Left forelimb (tissue), 1 donor: ENCODE measurements at regions not wholly inside any gene's neighbourhood (a gene's known extent, or its start where the extent isn't known, plus 50 kb on each side); places are given as distances from the start of the nearest gene placed in this dataset.

Experiments
- DNase-seq: peaks from one replicate; pipeline ENCODE4 v3.0.0-alpha.2; 2018; ENCODE audit warnings: low spot score

DNA sequence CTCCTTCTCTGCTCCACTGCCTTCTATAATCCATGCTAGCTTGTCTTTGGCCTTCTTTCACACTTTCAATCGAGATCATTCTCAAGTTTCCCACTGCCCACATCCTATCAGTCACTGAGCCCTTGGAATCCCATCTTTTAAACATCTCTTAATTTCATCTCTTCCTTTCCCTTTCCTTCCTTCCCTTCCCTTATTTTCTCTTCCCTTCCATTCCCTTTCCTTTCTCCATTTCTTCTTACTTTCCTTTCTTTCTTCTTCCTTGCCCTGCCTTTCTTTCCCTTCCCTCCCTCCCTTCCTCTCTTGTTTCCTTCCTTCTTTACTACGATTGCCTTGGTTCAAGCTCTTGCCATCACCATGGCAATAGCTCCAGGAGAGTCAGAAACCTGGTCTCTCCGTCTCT is 183.8 kb downstream of the EMP1 start:
- no peak for DNase-seq

DNA sequence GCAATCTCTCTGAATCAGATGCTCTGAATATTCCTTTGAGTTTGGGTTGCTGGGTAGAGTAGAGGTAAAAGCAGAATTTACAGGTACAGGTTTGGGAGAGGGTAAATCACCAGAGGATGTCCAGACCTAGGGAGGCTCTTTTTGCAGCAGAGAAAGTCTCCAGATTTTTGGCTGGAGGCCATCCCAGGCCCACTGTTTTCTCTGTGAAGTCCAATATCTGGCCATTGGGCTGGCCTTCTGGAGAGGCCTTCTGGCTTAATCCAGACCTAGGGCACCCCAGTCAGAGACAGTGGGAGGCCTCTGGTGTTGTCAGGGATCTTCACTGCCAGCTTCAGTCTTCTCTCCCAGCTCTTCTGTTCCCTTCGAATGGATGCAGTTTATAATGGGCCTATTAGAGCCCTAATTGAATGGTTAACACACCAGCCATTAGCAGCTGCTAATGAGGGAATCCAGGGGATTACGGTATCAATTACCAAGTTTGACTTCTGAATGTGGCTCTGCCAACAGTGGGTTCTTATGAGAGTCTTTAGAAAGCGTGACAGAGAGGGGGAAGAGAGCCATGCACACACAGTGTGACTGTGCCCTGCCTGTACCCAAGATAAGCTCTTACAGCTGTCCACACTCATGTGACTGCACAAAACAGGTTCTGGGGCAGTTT is 183.1 kb downstream of the EMP1 start:
- no peak for DNase-seq

DNA sequence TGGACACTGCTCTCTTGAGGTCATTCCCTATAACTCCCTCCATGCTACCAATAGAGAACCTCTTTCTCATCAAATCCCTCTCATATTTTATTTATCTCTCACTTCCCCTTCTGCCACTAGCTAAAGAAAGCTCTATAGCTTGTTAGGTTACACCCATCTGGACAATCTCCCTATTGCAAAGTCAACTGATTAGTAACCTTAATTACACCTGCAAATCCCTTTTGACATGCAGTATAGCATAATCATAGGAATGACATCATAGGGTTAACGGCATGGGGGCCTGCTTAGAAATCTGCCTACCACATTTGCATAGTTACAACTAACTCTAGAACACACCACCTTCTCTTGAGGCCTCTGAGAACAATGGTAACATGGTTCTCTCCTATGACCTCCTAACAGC is 181.2 kb downstream of the EMP1 start:
- DNase-seq = no peak

DNA sequence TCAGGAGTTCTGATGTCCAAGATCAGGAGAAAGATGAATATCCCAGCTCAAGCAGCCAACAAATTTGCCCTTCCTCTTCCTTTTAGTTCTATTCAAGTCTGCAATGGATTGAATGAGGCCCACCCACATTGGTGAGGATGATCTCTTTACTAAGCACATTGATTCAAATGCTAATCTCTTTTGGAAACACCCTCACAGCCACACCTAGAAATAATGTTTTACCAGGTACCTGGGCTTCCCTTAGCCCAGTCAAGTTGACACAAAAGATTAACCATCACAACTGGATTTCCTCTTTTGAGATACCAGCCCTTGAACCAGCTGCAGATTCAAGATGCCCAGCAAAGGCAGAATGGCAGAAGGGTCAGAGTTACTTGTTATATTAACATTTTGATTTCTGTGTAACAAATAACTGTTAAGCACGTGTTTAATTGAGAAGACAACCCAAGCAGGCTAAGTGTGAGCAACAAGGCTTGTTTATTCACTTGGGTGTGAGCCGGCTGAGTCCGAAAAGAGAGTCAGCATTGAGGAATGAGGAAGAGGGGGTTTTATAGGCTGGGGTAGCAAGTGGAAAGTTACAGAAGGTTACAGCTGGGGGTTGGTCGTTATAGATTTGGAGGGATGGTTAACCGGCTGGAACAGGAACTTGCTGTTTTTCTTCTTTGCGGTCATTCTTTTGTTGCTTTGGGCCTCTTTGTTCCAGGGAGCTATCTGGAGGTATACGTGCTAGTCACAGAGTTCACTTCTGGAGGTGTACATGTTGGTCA is 180.3 kb downstream of the EMP1 start:
- no peak for DNase-seq

DNA sequence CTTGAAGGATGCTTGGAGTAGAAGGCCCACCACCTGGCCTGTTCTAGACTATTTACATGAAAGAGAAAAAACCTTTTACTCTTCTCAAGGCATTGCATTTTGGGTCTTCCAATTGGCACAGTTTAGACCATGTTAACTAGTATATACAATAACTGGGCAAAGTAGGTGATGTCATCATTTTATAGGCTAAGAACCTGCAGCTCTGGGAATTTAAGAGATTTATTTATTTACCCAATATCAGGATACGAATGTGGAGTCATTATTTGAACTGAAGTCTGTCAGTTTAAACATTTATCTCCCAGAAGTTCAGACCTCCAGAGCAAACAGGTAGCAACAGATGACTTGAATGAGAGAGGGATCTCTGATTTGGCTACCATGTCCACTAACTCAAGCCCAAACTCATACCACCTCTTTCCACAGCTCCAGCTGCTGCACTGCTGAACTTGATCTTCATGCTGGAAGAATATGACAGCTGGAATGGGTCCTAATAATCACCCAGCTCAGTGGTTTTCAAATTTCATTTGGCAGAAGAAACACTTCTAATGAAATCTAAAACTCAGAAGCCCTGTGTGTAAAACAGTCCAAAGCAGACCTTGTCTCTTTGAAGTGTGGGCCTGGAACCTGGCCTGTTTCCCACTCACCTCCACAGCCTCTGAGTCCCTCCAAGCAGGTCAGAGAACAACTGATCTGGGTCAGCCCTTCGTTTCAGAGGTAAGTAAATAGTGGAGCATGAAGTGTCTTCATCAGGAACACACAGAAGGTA is 179.2 kb downstream of the EMP1 start:
- DNase-seq = no peak

DNA sequence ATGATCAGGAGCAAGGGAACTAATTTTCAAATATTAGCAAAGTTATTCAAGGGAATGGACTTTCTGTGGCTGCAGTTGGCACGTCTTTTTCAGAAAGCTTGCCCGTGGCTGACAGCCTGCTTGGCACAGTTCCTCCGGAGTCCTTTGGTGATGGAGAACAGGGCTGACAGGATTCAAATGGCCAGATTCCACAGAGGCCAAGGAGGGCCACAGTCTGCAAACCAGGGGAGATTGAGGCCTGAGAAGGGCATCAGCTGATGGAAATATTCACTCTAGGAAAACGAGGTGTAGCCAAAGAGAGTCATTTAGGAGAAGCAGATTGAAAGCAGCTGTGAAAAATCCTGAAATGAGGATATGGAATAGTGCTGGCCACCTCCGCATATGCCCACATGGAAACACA is 178.3 kb downstream of the EMP1 start:
- DNase-seq = no peak

DNA sequence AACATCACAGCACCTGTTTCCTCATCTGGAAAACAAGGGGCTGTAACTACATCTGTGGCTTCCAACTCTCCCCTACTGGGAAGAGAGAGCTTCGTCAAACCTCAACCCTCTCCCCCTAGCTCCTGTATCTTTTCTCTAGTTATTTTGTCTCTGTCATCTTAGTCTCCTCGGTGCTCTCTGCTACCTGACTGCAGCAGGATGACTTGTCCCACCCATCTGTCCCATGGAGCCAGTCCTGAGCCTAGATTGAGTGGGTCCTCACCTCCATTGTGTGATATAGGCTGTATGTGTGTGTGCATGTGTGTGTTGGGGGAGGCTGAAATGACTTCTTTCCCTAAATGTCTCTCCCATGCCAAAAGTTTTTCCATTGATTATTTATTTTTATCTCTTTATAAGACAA is 177.3 kb downstream of the EMP1 start:
- DNase-seq = no peak

DNA sequence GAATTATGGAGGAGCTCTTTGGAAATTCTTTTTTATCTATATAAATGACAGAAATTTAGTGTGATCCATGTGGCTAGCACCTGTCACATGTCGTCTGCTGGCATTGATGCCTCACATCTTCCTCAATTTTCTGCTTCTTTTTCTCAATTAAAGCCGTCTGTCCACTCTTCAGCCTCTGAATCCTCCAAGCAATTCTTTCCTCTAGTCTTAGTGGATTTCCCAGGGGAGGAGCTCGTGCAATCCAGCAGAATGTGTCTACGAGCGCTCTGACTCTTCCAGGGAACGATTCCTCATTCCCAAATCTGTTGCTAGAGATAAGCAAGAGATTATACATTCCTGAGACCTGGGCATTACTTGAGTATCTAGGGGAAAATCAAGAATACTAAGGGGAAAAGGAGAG is 176.6 kb downstream of the EMP1 start:
- DNase-seq = no peak

DNA sequence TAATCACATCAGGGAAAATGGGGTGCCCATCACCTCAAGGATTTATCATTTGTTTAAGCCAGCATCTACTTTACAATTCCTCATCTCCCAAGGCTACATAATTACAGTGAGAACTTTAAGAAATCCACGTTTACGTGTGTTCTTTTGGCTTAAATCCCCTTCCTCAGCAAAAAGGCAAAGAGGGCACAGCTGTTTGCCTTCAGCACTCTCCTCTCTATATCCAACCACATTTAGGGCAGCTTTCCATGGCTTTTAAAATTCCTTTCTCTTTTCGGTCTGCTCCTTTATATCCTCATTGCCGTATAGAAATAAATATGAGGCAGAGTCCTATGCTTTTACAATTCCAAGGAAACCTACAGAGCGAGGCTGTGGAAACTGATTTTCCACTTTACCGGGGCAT is 175.9 kb downstream of the EMP1 start:
- DNase-seq = no peak

DNA sequence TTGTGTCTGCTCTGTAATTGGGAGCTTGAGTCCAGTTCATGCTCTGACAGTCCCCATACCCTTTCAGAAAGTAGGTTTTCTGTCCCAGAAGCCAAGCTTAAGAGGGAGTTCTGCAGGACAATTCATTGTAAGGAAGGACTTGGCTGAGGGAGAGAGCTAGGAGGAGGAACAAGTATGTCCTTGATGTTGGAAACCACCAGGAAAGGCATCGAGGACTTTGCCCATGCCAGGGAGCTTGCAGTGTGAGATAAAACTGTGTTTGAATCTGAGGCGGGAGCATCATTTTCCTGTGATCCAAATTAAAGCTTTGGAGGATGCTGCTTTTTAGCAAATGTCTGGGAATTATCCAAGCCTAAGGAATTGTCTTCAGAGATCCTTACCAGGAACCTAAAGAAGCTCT is 175.3 kb downstream of the EMP1 start:
- DNase-seq = no peak

DNA sequence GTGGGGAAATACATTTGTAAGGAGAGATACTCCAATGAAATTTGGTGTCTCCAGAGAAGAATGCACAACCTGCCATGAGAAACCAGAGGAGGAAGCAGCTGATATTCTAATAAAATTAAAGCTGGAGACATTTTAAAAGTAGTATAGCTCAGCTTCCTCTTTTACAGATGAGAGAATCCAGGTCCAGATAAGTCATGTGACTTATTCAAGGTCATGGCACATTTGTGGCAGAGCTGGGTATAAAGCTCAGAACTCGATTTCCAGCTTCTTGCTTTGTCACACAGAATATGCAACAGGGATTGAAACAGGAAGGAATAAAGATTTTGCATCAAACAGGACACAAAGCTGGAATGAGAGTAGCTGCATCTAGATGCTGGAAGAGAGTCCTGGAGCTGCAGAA is 174.8 kb downstream of the EMP1 start:
- DNase-seq = no peak

DNA sequence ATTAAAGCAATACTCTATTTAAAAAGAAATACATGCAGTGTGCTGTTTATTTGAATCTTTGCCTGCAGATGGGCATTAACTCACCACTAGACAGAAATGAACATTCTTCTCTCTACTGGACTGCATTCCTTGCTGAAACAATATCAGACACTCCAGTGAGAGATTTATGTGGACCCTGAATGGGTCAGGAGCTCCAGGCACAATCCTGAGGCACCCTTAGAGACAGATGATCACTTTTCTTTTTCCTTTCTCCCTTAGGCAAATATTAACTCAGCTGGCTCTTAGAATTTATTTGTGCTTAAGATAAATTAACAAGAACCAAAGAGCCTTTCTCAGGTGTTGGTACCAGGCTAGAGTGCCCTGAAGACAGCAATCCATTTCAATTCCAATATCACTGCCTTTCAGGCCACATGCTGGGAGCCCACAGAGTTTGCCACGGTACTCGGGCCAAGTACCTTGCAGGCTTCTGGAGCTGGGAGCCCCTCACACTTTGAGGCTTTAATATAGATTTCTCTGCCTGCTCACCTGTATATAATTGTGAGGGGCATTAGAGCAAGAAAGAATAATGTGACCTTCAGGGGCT is 173.0 kb downstream of the EMP1 start:
- DNase-seq = no peak

DNA sequence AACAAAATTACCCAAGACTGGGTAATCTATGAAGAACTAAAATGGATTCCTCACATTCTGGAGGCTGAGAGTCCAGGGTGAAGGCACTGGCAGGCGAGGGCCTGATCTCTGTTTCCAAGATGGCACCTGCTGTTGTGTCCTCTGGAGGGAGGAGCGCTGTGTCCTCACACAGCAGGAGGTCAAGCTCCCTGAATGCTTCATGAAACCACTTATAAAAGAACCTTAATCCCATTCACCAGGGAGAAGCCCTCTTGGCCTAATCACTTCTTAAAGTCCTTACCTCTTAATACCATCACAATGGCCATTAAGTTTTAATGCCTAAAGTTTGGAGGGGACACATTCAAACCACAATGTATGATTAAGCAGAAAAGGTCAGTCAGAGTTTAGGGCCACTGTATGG is 172.4 kb downstream of the EMP1 start:
- no peak for DNase-seq

DNA sequence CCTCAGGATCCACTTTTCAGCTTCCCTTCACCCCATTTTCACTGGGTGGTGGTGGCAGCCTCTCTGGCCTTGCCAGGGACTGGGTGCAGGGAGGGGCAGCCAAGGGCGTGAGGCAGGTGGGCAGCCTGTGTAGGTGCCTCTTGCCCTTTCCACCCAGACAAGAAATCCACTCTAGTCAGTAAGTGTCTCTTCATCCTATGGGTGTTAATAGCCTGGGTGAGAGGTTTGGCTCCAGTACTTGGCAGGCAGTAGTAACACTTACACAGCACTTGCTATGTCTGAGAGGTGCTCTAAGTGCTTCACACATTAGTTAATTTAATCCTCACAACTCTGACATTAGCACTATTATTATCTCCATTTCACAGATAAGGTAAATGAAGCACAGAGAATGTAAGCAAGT is 171.9 kb downstream of the EMP1 start:
- no peak for DNase-seq

DNA sequence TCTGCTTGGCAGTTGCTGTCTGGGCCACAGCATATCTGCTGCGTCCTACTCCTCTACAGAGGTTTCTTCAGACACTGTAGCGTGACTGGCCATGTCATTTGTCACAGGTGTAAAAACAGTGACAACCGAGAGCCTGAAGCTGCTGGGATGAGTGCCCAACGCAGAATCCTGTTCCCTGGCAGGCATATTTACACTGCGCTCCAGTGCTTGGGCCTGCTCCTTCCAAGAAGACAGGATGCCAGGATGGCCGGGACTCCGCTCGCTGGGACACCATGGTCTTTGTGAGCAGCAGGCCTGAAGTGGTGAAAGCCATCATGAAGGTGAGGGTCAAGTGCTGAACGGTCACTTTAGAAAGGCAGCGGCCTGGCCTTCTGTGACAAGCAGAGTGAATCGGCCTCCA is 171.4 kb downstream of the EMP1 start:
- no peak for DNase-seq

DNA sequence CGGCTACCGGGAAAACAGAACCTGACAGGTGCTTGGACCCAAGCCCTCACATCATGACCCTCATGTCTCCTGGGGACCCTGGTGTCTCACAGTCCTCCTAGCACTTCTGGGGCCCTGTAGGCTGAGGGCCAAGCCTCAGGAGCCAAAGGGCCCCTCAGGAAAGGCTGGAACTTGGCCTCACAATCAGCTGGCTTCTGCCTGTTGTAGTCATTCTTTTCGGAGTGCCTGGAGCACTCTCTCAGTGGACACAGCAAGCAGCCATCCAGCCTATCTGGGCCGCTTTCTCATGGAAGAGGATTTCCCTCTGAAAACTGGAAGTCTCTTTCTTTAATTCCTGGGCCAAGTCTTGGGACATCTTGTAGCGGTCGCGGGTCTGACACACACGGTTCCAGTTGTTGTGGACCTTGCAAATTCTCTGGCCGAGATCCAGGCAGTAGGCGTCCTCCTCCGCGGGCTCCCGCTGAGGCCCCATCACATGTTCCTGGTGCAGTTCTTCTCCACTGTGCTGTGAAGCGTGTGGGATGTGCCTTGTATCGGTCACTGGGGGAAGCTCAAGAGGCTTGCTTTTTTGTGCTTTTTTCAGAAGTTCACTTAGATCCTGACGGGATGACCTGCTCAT is 169.3 kb downstream of the EMP1 start:
- no peak for DNase-seq

DNA sequence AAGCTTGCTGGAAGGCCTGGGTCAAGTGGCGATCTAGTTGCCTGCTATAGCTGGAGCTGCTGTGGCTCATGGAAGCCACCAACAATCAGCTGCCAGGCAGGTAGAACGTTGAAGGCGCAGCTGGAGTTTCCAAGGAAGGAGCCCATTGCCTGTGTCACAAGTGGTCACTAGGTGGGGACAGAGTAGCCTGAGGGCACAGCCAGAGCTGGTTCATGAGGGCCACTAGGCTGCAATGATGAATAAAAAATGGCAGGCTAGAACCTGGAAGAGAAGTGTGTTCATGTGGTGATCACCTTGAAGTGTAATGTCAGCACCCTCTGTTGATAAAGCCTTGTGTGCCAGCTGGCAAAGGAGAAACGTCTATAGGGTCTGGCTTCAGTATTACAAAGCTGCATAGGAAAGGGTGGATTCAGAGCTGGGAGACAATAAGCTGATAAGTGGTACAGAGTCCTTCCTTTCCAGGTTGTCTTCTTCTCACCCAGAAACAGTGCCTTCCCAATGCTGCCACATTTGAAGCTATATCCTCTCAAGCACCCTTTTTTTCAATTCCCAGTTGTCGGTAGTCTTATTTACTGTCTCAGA is 165.8 kb downstream of the EMP1 start:
- no peak for DNase-seq

DNA sequence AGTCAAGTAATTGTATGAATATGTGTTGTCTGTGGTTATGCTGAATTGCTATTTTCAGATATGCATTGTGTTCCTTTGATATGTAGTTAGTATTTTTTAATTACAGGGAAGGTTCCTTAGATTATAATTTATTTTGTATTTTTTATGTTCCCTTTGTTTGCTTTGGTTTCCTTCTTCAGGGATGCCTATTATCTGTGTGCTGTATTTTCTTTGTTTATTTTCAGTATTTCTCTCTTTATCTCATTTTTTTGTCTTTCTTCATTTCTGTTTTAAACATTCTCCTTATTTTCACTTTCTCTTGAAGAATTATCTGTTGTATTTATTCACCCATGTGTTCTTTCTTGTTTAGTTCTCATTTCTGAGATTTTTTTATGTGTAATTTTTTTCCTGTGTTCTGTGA is 163.1 kb downstream of the EMP1 start:
- DNase-seq = no peak

DNA sequence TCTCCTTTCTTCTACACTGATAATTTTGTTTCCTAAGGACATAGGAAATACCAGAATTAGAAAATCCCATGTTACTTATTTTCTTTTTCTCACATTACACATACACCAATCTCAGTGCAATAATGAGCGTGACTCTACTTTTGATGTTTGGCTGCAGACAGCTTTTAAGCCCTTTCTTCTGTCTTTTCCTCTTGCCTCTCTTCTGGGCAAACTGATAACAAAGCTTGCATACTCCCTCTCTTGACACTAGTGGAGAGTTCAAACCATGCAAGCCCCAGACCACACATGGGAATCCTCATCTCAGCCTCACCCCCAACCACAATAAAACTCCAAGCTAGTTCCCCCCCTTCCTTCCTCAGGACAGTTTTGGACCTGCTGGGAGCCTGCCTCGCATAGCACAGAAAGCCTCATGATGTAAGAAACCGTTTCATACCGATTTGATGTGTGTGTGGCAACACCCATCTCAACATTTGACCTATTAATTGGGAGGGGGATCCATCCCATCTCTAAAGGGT is 161.9 kb downstream of the EMP1 start:
- no peak for DNase-seq

DNA sequence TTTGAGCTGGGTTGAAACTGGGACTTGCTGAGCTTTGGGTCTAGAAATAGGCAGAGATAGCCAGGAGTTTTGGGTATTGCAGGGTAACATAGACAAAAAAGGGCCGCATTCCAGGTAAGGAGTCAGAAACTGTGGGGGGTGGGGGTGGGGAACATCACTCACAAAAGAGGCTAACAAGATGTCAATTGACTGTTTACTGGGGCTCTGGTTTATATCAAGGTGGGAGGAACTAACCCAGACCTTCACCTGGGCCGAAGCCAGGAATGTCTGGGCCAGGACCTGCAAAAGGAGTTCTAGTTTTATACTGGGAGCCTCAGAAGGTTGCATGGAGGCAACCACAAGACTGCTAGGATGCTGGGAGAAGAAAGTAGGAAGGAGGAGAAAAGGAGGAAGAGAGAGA is 154.4 kb downstream of the EMP1 start:
- no peak for DNase-seq

DNA sequence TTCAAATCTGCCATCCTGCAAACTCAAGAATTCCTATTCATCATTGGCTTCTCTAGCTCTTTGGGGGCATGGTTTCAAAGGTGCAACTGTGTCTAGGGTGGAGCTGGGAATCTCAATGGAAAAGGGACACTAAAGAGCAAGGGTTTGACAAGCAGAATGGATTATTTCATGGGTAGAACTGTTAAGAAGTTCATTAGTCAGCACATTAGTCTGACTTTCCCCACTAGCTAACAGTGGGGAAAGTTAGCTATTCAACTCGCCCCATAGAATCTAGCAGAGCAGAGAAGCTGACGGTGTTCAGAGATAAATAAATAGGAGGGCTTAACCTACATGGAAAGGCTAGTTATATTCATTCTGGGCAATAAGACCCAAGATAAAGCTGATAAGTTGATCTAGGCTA is 153.9 kb downstream of the EMP1 start:
- no peak for DNase-seq

DNA sequence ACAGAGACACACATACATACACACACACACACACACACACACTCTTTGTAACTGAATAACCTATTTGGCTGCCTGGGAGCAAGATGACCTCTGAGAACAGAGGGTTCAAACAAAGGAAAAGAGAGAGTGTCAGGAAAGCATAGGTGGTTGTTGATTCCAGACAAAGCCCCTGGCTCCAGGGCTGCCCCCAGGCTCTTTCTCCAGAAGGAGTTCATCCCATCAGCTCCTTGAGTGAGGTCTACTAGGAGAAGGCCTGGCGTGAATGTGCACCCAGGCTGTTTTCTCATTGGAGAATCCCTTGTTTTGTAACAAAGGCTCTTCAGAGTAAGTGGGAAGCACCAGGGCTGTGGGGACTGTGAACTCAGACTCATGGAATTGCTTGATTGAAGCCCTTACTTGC is 151.9 kb downstream of the EMP1 start:
- no peak for DNase-seq
